WTC11 (cell line): ENCODE measurements at regions not wholly inside any gene's neighbourhood (a gene's known extent, or its start where the extent isn't known, plus 50 kb on each side); places are given as distances from the start of the nearest gene placed in this dataset.
A peak's percentile ranks its signal among the peaks of the same experiment; 100 is the strongest.

Experiments
- ATAC-seq: fragments of 200-7000 bp; cut with Tn5 transposase; 2 replicates; pipeline ENCODE4 v1.10.0; 2021; ENCODE audit warnings: mild to moderate bottlenecking, moderate library complexity
- CTCF ChIA-PET: fragments of 300-600 bp; sonication (Branson Sonifier 250); formaldehyde crosslinking; loops from one replicate; lab custom pipeline; 2021; ENCODE audit warnings: antibody characterized with exemption; lab: Charles Lee
- POLR2A ChIA-PET: fragments of 350-600 bp; sonication (Branson Sonifier 250); formaldehyde crosslinking; loops from one replicate; lab custom pipeline; 2021; ENCODE audit warnings: antibody characterized with exemption; lab: Charles Lee
- DNase-seq: peaks from one replicate; pipeline ENCODE4 v3.0.0; 2021; ENCODE audit warnings: low spot score
- H3K27ac Mint-ChIP-seq: 2 replicates; pipeline ENCODE4 v1.8.0; 2021; ENCODE audit warnings: mixed read lengths
- H3K27me3 Mint-ChIP-seq: 2 replicates; pipeline ENCODE4 v1.8.0; 2021; ENCODE audit warnings: low read depth, mild to moderate bottlenecking, moderate library complexity, mixed read lengths
- H3K36me3 Mint-ChIP-seq: 2 replicates; pipeline ENCODE4 v1.8.0; 2021; ENCODE audit warnings: mixed read lengths
- H3K4me1 Mint-ChIP-seq: 2 replicates; pipeline ENCODE4 v1.8.0; 2022; ENCODE audit warnings: mixed read lengths
- H3K4me3 Mint-ChIP-seq: 2 replicates; pipeline ENCODE4 v1.8.0; 2021; ENCODE audit warnings: mild to moderate bottlenecking, moderate library complexity, mixed read lengths
- H3K9me3 Mint-ChIP-seq: 2 replicates; pipeline ENCODE4 v1.8.0; 2021; ENCODE audit warnings: mixed read lengths
- CBFB ChIP-seq: sonication (generic); formaldehyde crosslinking; IDR thresholded peaks from 2 replicates; pipeline ENCODE4 v1.8.1; 2022; ENCODE audit warnings: mild to moderate bottlenecking, low read depth, missing genetic modification reagents
- EMX1 ChIP-seq: fragments of 250-450 bp; sonication (Bioruptor Pico); IDR thresholded peaks from 2 replicates; pipeline ENCODE4 v1.8.0; 2021; ENCODE audit warnings: mild to moderate bottlenecking
- ETV6 ChIP-seq: sonication (generic); formaldehyde crosslinking; IDR thresholded peaks from 2 replicates; pipeline ENCODE4 v1.8.1; 2022; ENCODE audit warnings: mild to moderate bottlenecking, missing genetic modification reagents
- FOXJ3 ChIP-seq: sonication (generic); formaldehyde crosslinking; IDR thresholded peaks from 2 replicates; pipeline ENCODE4 v1.9.0; 2021; ENCODE audit warnings: missing genetic modification reagents, mild to moderate bottlenecking, borderline replicate concordance
- HMGA2 ChIP-seq: fragments of 250-450 bp; sonication (Bioruptor Pico); IDR thresholded peaks from 2 replicates; pipeline ENCODE4 v1.4.0; 2021; ENCODE audit warnings: mild to moderate bottlenecking, moderate library complexity
- JUN ChIP-seq: sonication (generic); formaldehyde crosslinking; IDR thresholded peaks from 2 replicates; pipeline ENCODE4 v1.8.0; 2023; ENCODE audit warnings: mild to moderate bottlenecking, missing genetic modification reagents
- NFE2L1 ChIP-seq: sonication (generic); formaldehyde crosslinking; IDR thresholded peaks from 2 replicates; pipeline ENCODE4 v1.8.1; 2023; ENCODE audit warnings: missing genetic modification reagents
- SMAD4 ChIP-seq: sonication (generic); formaldehyde crosslinking; IDR thresholded peaks from 2 replicates; pipeline ENCODE4 v1.8.0; 2022; ENCODE audit warnings: mild to moderate bottlenecking, missing genetic modification reagents
- SP1 ChIP-seq: sonication (generic); formaldehyde crosslinking; conservative IDR thresholded peaks from 2 replicates; pipeline ENCODE4 v1.8.1; 2022; ENCODE audit warnings: missing genetic modification reagents
- ZNF219 ChIP-seq: sonication (generic); formaldehyde crosslinking; IDR thresholded peaks from 2 replicates; pipeline ENCODE4 v1.8.0; 2023; ENCODE audit warnings: missing genetic modification reagents, mild to moderate bottlenecking, borderline replicate concordance
- ZNF396 ChIP-seq: fragments of 250-450 bp; sonication (Bioruptor Pico); IDR thresholded peaks from 2 replicates; pipeline ENCODE4 v1.8.0; 2021; ENCODE audit warnings: mild to moderate bottlenecking, moderate library complexity, borderline replicate concordance
- TF ChIP-seq, protein P1 (sequence below): fragments of 200-600 bp; IDR thresholded peaks from 2 replicates; pipeline ENCODE4 v1.8.0; 2022; ENCODE audit warnings: antibody characterized with exemption
- TF ChIP-seq, protein P2 (sequence below): sonication (generic); formaldehyde crosslinking; IDR thresholded peaks from 2 replicates; pipeline ENCODE4 v1.8.1; 2023; ENCODE audit warnings: mild to moderate bottlenecking, missing genetic modification reagents, moderate library complexity
- TF ChIP-seq, protein P3 (sequence below): fragments of 250-450 bp; sonication (Bioruptor Pico); IDR thresholded peaks from 2 replicates; pipeline ENCODE4 v2.1.2; 2022; ENCODE audit warnings: mild to moderate bottlenecking, moderate library complexity
- TF ChIP-seq, protein P4 (sequence below): sonication (generic); formaldehyde crosslinking; IDR thresholded peaks from 2 replicates; pipeline ENCODE4 v1.8.0; 2022; ENCODE audit warnings: mild to moderate bottlenecking, missing genetic modification reagents
- TF ChIP-seq, protein P5 (sequence below): sonication (generic); formaldehyde crosslinking; IDR thresholded peaks from 2 replicates; pipeline ENCODE4 v1.8.1; 2022; ENCODE audit warnings: low read depth, mild to moderate bottlenecking, moderate library complexity, missing genetic modification reagents, borderline replicate concordance
- TF ChIP-seq, protein P6 (sequence below): fragments of 250-450 bp; sonication (Bioruptor Pico); IDR thresholded peaks from 2 replicates; pipeline ENCODE4 v1.9.0; 2021; ENCODE audit warnings: moderate library complexity, mild to moderate bottlenecking, inconsistent platforms, borderline replicate concordance

DNA sequence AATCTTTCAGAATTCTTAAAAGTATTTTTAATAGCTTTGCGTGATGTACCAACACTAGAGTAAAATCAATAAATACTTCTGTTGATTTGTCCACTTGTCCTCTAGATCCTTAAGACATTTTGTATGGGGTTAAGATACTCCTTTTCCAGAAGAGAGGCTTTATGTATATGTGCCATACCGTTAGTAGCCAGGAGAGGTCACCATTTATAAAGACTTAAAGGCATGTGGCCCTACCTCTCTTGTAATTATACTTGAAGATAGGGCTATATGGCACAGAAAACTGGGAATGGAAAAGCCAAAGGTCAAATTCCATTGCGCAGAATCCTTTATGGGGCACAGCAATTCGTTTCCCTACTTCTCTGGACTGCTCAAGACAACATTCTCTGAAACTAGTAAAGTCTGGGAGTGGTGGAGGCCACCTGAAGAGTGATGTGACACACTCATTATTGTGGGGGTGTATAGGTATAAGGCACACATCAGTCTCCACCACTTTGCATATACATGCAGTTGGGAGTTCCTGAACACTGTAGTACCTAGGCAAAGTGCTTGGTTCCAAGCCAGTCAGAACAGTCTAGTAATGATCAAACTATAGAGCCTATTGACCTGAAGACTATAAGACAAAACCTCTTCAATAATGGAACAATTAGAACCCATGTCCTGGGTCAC, 140.1 kb upstream of the FBXL17 start:
- peaks cover 31% of the 10 kb centered on the region for H3K9me3 Mint-ChIP-seq
- no peak overlapping the region for H3K4me3 Mint-ChIP-seq
- peaks cover 23% of the 10 kb centered on the region for H3K36me3 Mint-ChIP-seq
- no peak overlapping the region for H3K27ac Mint-ChIP-seq
- TF ChIP-seq, protein P1, sequence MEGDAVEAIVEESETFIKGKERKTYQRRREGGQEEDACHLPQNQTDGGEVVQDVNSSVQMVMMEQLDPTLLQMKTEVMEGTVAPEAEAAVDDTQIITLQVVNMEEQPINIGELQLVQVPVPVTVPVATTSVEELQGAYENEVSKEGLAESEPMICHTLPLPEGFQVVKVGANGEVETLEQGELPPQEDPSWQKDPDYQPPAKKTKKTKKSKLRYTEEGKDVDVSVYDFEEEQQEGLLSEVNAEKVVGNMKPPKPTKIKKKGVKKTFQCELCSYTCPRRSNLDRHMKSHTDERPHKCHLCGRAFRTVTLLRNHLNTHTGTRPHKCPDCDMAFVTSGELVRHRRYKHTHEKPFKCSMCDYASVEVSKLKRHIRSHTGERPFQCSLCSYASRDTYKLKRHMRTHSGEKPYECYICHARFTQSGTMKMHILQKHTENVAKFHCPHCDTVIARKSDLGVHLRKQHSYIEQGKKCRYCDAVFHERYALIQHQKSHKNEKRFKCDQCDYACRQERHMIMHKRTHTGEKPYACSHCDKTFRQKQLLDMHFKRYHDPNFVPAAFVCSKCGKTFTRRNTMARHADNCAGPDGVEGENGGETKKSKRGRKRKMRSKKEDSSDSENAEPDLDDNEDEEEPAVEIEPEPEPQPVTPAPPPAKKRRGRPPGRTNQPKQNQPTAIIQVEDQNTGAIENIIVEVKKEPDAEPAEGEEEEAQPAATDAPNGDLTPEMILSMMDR: peak; percentile 58
- no peak for TF ChIP-seq ETV6
- peaks cover 28% of the 10 kb centered on the region for H3K4me1 Mint-ChIP-seq
- DNase-seq (no peak), ATAC-seq (peak; percentile 87)
- ChIA-PET CTCF (no interaction called here), POLR2A (no interaction called here)
- peaks cover 7% of the 10 kb centered on the region for H3K27me3 Mint-ChIP-seq

DNA sequence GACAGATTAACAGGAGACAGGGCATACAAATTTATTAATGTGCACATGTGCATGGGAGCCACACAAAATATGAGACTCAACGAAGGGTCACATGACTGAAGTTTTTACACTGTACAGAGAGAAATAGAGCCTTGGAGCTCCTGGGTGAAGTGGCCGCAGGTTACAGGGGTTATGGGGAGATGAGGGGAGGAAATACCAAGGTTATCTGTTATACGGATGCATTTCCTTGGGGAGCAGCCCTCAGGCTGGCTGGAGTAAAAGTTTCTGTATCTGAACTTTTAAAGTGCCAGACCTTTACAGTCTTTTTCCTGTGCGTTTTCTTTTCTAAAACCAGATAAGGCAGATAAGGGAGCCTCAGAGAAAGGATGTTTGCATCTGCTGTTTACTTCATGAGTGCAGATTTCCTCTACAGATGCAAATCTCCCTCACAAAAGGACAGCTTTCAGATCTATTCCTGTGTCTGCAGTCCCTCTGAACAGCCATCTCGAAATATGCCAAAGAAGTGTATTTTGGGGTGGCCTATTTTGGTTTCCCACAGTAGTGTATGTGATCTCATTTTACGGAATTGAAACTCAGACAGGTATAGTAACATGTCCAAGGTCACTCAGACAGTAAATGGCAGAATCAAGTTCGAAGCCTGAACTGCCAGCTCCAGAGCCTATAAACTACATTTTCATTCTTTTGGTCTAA, 139.3 kb upstream of the FBXL17 start:
- ChIA-PET CTCF (no interaction called here), POLR2A (no interaction called here)
- peaks cover 32% of the 10 kb centered on the region for H3K4me1 Mint-ChIP-seq
- peaks cover 22% of the 10 kb centered on the region for H3K9me3 Mint-ChIP-seq
- peaks cover under 1% of the 10 kb centered on the region; the same call in 1 of the 2 replicates for H3K27me3 Mint-ChIP-seq
- no peak for DNase-seq
- no peak overlapping the region for H3K4me3 Mint-ChIP-seq
- H3K27ac Mint-ChIP-seq: peak overlapping the region; percentile 26
- peaks cover 15% of the 10 kb centered on the region for H3K36me3 Mint-ChIP-seq
- no peak for TF ChIP-seq NFE2L1 (CRISPR knock-in tag)
- TF ChIP-seq, protein P2, sequence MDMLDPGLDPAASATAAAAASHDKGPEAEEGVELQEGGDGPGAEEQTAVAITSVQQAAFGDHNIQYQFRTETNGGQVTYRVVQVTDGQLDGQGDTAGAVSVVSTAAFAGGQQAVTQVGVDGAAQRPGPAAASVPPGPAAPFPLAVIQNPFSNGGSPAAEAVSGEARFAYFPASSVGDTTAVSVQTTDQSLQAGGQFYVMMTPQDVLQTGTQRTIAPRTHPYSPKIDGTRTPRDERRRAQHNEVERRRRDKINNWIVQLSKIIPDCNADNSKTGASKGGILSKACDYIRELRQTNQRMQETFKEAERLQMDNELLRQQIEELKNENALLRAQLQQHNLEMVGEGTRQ (CRISPR knock-in tag): 0 out of 2 replicates have a peak, but pooled peaks have one; percentile 10
- ATAC-seq: peak; percentile 38

DNA sequence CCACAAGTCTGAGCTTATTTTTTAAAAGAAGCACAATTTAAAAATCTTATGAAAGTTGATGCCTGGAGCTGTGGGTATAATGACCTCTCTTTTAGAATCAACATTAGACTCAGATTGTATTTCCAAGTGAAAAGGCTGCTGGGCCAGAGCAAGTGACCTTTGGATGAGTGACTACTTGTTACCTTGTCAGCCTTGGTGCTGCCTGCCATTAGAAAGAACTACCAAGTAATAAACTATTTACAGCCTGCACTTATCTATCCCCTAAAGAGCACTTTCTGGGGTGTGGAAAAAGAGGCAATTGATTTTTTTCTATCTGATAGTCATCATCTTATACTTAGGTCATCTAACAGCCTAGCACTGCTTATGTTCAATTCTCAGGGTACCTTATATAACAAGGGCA, 134.9 kb upstream of the FBXL17 start:
- ChIA-PET CTCF (no interaction called here), POLR2A (no interaction called here)
- Mint-ChIP-seq H3K9me3 (no peaks in the 10 kb centered on the region), H3K36me3 (no peaks in the 10 kb centered on the region), H3K4me3 (no peak overlapping the region), H3K27ac (no peak overlapping the region), H3K4me1 (peaks cover 28% of the 10 kb centered on the region), H3K27me3 (no peaks in the 10 kb centered on the region)
- DNase-seq (no peak), ATAC-seq (no peak)
- TF ChIP-seq HMGA2 (CRISPR knock-in tag) (no peak), JUN (CRISPR knock-in tag) (no peak), CBFB (no peak), ZNF219 (no peak), ETV6 (no peak), ZNF396 (CRISPR knock-in tag) (no peak), FOXJ3 (CRISPR knock-in tag) (no peak), SMAD4 (no peak), EMX1 (CRISPR knock-in tag) (no peak), SP1 (CRISPR knock-in tag) (no peak)
- TF ChIP-seq, protein P3, sequence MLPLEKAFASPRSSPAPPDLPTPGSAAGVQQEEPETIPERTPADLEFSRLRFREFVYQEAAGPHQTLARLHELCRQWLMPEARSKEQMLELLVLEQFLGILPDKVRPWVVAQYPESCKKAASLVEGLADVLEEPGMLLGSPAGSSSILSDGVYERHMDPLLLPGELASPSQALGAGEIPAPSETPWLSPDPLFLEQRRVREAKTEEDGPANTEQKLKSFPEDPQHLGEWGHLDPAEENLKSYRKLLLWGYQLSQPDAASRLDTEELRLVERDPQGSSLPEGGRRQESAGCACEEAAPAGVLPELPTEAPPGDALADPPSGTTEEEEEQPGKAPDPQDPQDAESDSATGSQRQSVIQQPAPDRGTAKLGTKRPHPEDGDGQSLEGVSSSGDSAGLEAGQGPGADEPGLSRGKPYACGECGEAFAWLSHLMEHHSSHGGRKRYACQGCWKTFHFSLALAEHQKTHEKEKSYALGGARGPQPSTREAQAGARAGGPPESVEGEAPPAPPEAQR: no peak
- TF ChIP-seq, protein P4, sequence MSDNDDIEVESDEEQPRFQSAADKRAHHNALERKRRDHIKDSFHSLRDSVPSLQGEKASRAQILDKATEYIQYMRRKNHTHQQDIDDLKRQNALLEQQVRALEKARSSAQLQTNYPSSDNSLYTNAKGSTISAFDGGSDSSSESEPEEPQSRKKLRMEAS (CRISPR knock-in tag): no peak
- TF ChIP-seq, protein P5, sequence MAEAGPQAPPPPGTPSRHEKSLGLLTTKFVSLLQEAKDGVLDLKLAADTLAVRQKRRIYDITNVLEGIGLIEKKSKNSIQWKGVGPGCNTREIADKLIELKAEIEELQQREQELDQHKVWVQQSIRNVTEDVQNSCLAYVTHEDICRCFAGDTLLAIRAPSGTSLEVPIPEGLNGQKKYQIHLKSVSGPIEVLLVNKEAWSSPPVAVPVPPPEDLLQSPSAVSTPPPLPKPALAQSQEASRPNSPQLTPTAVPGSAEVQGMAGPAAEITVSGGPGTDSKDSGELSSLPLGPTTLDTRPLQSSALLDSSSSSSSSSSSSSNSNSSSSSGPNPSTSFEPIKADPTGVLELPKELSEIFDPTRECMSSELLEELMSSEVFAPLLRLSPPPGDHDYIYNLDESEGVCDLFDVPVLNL (CRISPR knock-in tag): no peak
- TF ChIP-seq, protein P6, sequence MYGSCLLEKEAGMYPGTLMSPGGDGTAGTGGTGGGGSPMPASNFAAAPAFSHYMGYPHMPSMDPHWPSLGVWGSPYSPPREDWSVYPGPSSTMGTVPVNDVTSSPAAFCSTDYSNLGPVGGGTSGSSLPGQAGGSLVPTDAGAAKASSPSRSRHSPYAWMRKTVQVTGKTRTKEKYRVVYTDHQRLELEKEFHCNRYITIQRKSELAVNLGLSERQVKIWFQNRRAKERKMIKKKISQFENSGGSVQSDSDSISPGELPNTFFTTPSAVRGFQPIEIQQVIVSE (CRISPR knock-in tag): no peak
